ENCODE measurements at regions not wholly inside any gene's neighbourhood (a gene's known extent, or its start where the extent isn't known, plus 50 kb on each side); places are given as distances from the start of the nearest gene placed in this dataset.

- POLR2A ChIA-PET = no interaction called here
- 0 out of 2 replicates have a peak, but pooled peaks have one; percentile 14 for TF ChIP-seq CTCF (IDR thresholded peaks at IDR 0.05; ENCODE audit: insufficient read depth, low read depth, low read length)
- DNase-seq (ENCODE audit: low read depth) = no peak
- H3K27me3 ChIP-seq (ENCODE audit: control insufficient read depth, insufficient read depth, low read length) = no peaks in the 10 kb centered on the region
- H3K4me3 ChIP-seq (ENCODE audit: low read depth, low read length) = no peak overlapping the region
- H3K36me3 ChIP-seq (ENCODE audit: control insufficient read depth, insufficient read depth, low read length) = no peaks in the 10 kb centered on the region
- CTCF ChIA-PET = interaction anchor here (1.4 kb wide), 1 partner anchor 9 kb away, joined by 4 read pairs; no protein-coding TSS in a partner anchor
These were observed 160.4 kb downstream of the ABCC12 start for GRCh38 chr16:47995354-47995753.

GRCh38 chr16:47991491-47991890, 164.3 kb downstream of the ABCC12 start:
- TF ChIP-seq CTCF (IDR thresholded peaks at IDR 0.05; ENCODE audit: insufficient read depth, low read depth, low read length) = no peak
- CTCF ChIA-PET = no interaction called here
- H3K4me3 ChIP-seq (ENCODE audit: low read depth, low read length) = no peak overlapping the region
- H3K27me3 ChIP-seq (ENCODE audit: control insufficient read depth, insufficient read depth, low read length) = no peaks in the 10 kb centered on the region
- POLR2A ChIA-PET = no interaction called here
- H3K36me3 ChIP-seq (ENCODE audit: control insufficient read depth, insufficient read depth, low read length) = no peaks in the 10 kb centered on the region
- no peak for DNase-seq (ENCODE audit: low read depth)

- Histone ChIP-seq H3K4me3 (ENCODE audit: low read depth, low read length) (no peak overlapping the region), H3K36me3 (ENCODE audit: control insufficient read depth, insufficient read depth, low read length) (no peaks in the 10 kb centered on the region), H3K27me3 (ENCODE audit: control insufficient read depth, insufficient read depth, low read length) (no peaks in the 10 kb centered on the region)
- ChIA-PET CTCF (interaction anchor here (0.5 kb wide), 1 partner anchor 18 kb away, joined by 3 read pairs; no protein-coding TSS in a partner anchor), POLR2A (no interaction called here)
- DNase-seq (ENCODE audit: low read depth) = no peak
- TF ChIP-seq CTCF (IDR thresholded peaks at IDR 0.05; ENCODE audit: insufficient read depth, low read depth, low read length) = no peak
These were observed 165.1 kb downstream of the ABCC12 start for GRCh38 chr16:47990676-47991075.

- POLR2A ChIA-PET = no interaction called here
- TF ChIP-seq CTCF (IDR thresholded peaks at IDR 0.05; ENCODE audit: insufficient read depth, low read depth, low read length) = no peak
- no peaks in the 10 kb centered on the region for H3K27me3 ChIP-seq (ENCODE audit: control insufficient read depth, insufficient read depth, low read length)
- CTCF ChIA-PET = interaction anchor here (1.1 to 1.8 kb wide), 2 partner anchors 9 to 68 kb away, joined by 3 to 4 read pairs; no protein-coding TSS in a partner anchor
- no peaks in the 10 kb centered on the region for H3K36me3 ChIP-seq (ENCODE audit: control insufficient read depth, insufficient read depth, low read length)
- H3K4me3 ChIP-seq (ENCODE audit: low read depth, low read length) = no peak overlapping the region
- no peak for DNase-seq (ENCODE audit: low read depth)
These were observed 168.7 kb downstream of the ABCC12 start for GRCh38 chr16:47987136-47987535.

- Histone ChIP-seq H3K4me3 (ENCODE audit: low read depth, low read length) (no peak overlapping the region), H3K36me3 (ENCODE audit: control insufficient read depth, insufficient read depth, low read length) (no peaks in the 10 kb centered on the region), H3K27me3 (ENCODE audit: control insufficient read depth, insufficient read depth, low read length) (no peaks in the 10 kb centered on the region)
- POLR2A ChIA-PET = no interaction called here
- TF ChIP-seq CTCF (IDR thresholded peaks at IDR 0.05; ENCODE audit: insufficient read depth, low read depth, low read length) = no peak
- CTCF ChIA-PET = interaction anchor here (1.8 kb wide), 1 partner anchor 10 kb away, joined by 4 read pairs; no protein-coding TSS in a partner anchor
- no peak for DNase-seq (ENCODE audit: low read depth)
These were observed 169.8 kb downstream of the ABCC12 start for GRCh38 chr16:47986031-47986430.

Measured in BJ (cell line).